Esophagus squamous epithelium (tissue), 4 donors: ENCODE measurements at regions not wholly inside any gene's neighbourhood (a gene's known extent, or its start where the extent isn't known, plus 50 kb on each side); places are given as distances from the start of the nearest gene placed in this dataset.

ENCODE experiments used
- CTCF ChIP-seq, 6 experiments: fragments of 450-650 bp in 4 of 6; fragments of 200-600 bp in 2 of 6; sonication (generic) in 2 of 6; IDR thresholded peaks; one replicate each; pipeline ENCODE4 v1.5.1; 2016 to 2019; ENCODE audit warnings: antibody characterized with exemption in 6 of 6, mild to moderate bottlenecking in 4 of 6, moderate library complexity in 4 of 6
- POLR2A ChIP-seq, 4 donors: fragments of 450-650 bp; IDR thresholded peaks; one replicate each; pipeline ENCODE4 v1.6.1; 2017; ENCODE audit warnings: antibody characterized with exemption in 4 of 4, mild to moderate bottlenecking in 4 of 4, moderate library complexity in 3 of 4

DNA sequence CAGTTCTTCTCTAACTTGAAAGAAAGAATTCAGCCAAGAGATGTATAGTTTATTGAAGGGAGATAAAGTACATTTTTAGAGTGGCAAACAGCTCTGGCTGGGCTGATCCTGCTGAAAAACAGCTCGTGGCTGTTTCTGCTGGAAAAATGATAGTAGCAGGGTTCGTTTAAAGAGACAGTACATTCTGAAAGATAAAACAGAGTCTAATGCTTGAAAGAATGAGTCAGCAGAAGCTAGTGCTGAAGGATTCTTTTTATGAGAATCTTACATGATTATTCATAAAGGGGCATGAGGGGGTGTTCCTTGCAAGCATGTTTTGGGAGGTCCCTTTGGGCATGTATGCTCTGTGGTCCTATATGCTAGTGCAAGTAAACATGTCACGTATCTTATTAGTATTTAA, 790.0 kb downstream of the PCDH18 start:
- TF ChIP-seq POLR2A (IDR thresholded peaks at IDR 0.05) (no peak), CTCF (IDR thresholded peaks at IDR 0.05) (no peak)
